IPS-NIHi7 (cell line): ENCODE measurements at regions not wholly inside any gene's neighbourhood (a gene's known extent, or its start where the extent isn't known, plus 50 kb on each side); places are given as distances from the start of the nearest gene placed in this dataset.

Experiments used
- DNase-seq: peaks from one replicate; pipeline ENCODE4 v3.0.0; 2012; ENCODE audit warnings: mixed read lengths; ENCODE audit errors: extremely low spot score

GRCh38 chr13:59480396-59481259 is 683.1 kb downstream of the DIAPH3 start:
- DNase-seq, result no peak

GRCh38 chr13:59483501-59484145 is 680.1 kb downstream of the DIAPH3 start:
- DNase-seq, result peak; percentile 61

GRCh38 chr13:59487883-59488282 is 675.8 kb downstream of the DIAPH3 start:
- no peak for DNase-seq

- DNase-seq, result no peak
Observed at GRCh38 chr13:59488436-59488835, 675.3 kb downstream of the DIAPH3 start.

GRCh38 chr13:59490651-59491050 is 673.1 kb downstream of the DIAPH3 start:
- DNase-seq, result no peak

- no peak for DNase-seq
Observed at GRCh38 chr13:59492030-59492636, 671.6 kb downstream of the DIAPH3 start.

GRCh38 chr13:59493436-59493965 is 670.2 kb downstream of the DIAPH3 start:
- DNase-seq, result no peak

- no peak for DNase-seq
Observed at GRCh38 chr13:59494151-59494550, 669.6 kb downstream of the DIAPH3 start.

GRCh38 chr13:59494560-59494970 is 669.2 kb downstream of the DIAPH3 start:
- no peak for DNase-seq

GRCh38 chr13:59495299-59495698 is 668.4 kb downstream of the DIAPH3 start:
- no peak for DNase-seq

- DNase-seq, result no peak
Observed at GRCh38 chr13:59495936-59496512, 667.7 kb downstream of the DIAPH3 start.

GRCh38 chr13:59497621-59498247 is 666.0 kb downstream of the DIAPH3 start:
- DNase-seq, result no peak

GRCh38 chr13:59501004-59501403 is 662.7 kb downstream of the DIAPH3 start:
- DNase-seq, result no peak

GRCh38 chr13:59504407-59504806 is 659.3 kb downstream of the DIAPH3 start:
- no peak for DNase-seq

GRCh38 chr13:59510386-59510785 is 653.3 kb downstream of the DIAPH3 start:
- DNase-seq, result no peak

- DNase-seq, result no peak
Observed at GRCh38 chr13:59513686-59514085, 650.0 kb downstream of the DIAPH3 start.

GRCh38 chr13:59514316-59514715 is 649.4 kb downstream of the DIAPH3 start:
- DNase-seq, result no peak

GRCh38 chr13:59519819-59520218 is 643.9 kb downstream of the DIAPH3 start:
- DNase-seq, result no peak

GRCh38 chr13:59521549-59521948 is 642.2 kb downstream of the DIAPH3 start:
- no peak for DNase-seq

GRCh38 chr13:59522652-59523051 is 641.1 kb downstream of the DIAPH3 start:
- no peak for DNase-seq

GRCh38 chr13:59527500-59527899 is 636.2 kb downstream of the DIAPH3 start:
- no peak for DNase-seq
